ENCODE measurements at regions not wholly inside any gene's neighbourhood (a gene's known extent, or its start where the extent isn't known, plus 50 kb on each side); places are given as distances from the start of the nearest gene placed in this dataset.

- no peak overlapping the region for H3K4me3 ChIP-seq (replicated peaks; ENCODE audit: insufficient read depth, low read length)
- H3K27ac ChIP-seq (replicated peaks): no peak overlapping the region
- H3K27me3 ChIP-seq (ENCODE audit: insufficient read depth, poor library complexity, severe bottlenecking): no peaks in the 10 kb centered on the region
- TF ChIP-seq GABPA (IDR thresholded peaks at IDR 0.05; ENCODE audit: low read depth) (no peak), REST (IDR thresholded peaks at IDR 0.05; ENCODE audit: insufficient replicate concordance, low read depth) (no peak), POLR2AphosphoS5 (IDR thresholded peaks at IDR 0.05; ENCODE audit: low read depth) (no peak), CTCF (IDR thresholded peaks at IDR 0.05; ENCODE audit: insufficient read depth, low read length) (no peak), SPI1 (IDR thresholded peaks at IDR 0.05; ENCODE audit: borderline replicate concordance, low read depth) (no peak)
- no peak for DNase-seq (ENCODE audit: low read depth in 1 of 2, low spot score in 1 of 2)
Measured at GRCh38 chr6:76222189-76222588, 149.7 kb upstream of the IMPG1 start.

- no peak for TF ChIP-seq CTCF (IDR thresholded peaks at IDR 0.05; ENCODE audit: insufficient read depth, low read length)
- no peak for TF ChIP-seq POLR2AphosphoS5 (IDR thresholded peaks at IDR 0.05; ENCODE audit: low read depth)
- TF ChIP-seq SPI1 (IDR thresholded peaks at IDR 0.05; ENCODE audit: borderline replicate concordance, low read depth): no peak
- no peak for TF ChIP-seq GABPA (IDR thresholded peaks at IDR 0.05; ENCODE audit: low read depth)
- TF ChIP-seq REST (IDR thresholded peaks at IDR 0.05; ENCODE audit: insufficient replicate concordance, low read depth): no peak
- Histone ChIP-seq H3K27me3 (ENCODE audit: insufficient read depth, poor library complexity, severe bottlenecking) (no peaks in the 10 kb centered on the region), H3K4me3 (replicated peaks; ENCODE audit: insufficient read depth, low read length) (no peak overlapping the region), H3K27ac (replicated peaks) (no peak overlapping the region)
- no peak for DNase-seq (ENCODE audit: low read depth in 1 of 2, low spot score in 1 of 2)
Measured at GRCh38 chr6:76221525-76221924, 149.1 kb upstream of the IMPG1 start.

- TF ChIP-seq SPI1 (IDR thresholded peaks at IDR 0.05; ENCODE audit: borderline replicate concordance, low read depth) (no peak), REST (IDR thresholded peaks at IDR 0.05; ENCODE audit: insufficient replicate concordance, low read depth) (no peak), GABPA (IDR thresholded peaks at IDR 0.05; ENCODE audit: low read depth) (no peak), CTCF (IDR thresholded peaks at IDR 0.05; ENCODE audit: insufficient read depth, low read length) (no peak), POLR2AphosphoS5 (IDR thresholded peaks at IDR 0.05; ENCODE audit: low read depth) (no peak)
Measured at GRCh38 chr6:76220805-76221204, 148.3 kb upstream of the IMPG1 start.

More at GRCh38 chr6:76220805-76221204, 148.3 kb upstream of the IMPG1 start:
- DNase-seq (ENCODE audit: low read depth in 1 of 2, low spot score in 1 of 2): no peak
- Histone ChIP-seq H3K27me3 (ENCODE audit: insufficient read depth, poor library complexity, severe bottlenecking) (no peaks in the 10 kb centered on the region), H3K4me3 (replicated peaks; ENCODE audit: insufficient read depth, low read length) (no peak overlapping the region), H3K27ac (replicated peaks) (no peak overlapping the region)
